ENCODE measurements at regions not wholly inside any gene's neighbourhood (a gene's known extent, or its start where the extent isn't known, plus 50 kb on each side); places are given as distances from the start of the nearest gene placed in this dataset.
"Not testable (repeated sequence)": the region's sequence is repeated elsewhere in the genome, so short reads cannot be mapped to it uniquely, and the experiment has no call there.

DNA sequence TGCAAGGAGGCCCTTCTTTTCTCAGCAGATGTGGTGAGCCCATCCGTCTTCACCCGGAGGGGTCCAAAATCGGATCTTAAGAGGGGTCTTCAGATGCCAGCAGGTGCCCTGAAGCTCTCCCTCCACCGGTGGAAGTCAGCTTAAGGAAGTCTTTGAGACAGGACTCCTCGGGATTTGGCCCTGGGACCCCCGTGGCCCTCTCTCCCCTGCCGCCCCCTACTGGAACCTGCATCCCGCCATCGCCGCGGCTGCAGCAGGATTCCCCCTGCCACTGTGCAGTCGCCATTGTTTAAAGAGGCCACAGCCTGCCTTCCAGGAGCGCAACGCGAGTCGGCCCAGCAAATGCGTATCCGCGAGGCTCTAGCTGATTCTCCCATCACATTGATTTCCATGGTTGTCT lies 292.5 kb upstream of the ZNF337 start:
- no peak for DNase-seq (ENCODE audit: low read depth, low spot score)

DNA sequence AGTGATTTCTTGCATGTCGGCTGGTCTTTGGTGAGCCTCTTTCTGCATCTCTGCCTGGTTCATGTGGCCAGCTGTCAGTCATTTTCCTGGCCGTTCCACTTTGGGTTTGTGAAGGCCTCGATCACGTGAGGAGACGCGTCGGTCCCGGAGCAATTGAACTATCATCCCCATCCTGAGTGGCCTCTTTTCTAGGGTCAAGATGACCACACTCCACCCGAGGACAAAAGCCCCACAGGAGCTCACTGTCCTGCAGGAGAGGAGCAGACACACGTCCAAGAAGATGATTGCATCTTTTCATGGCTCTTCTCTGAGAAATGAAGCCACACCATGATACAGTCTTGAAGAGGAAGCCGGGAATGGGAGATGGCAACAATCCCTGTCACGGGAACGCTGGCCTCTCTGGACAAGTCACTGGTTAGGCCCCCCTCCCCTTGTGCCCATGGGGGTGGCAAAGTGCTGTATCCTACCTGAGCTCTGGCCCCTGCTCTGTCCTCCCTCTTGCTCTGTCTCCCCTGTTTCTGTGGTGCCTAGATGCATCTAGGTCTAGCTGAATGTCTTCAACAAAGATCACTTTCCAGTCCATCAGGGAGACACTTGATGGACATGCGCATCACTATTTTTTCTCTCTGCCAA lies 291.4 kb upstream of the ZNF337 start:
- not testable (repeated sequence) for DNase-seq (ENCODE audit: low read depth, low spot score)

DNA sequence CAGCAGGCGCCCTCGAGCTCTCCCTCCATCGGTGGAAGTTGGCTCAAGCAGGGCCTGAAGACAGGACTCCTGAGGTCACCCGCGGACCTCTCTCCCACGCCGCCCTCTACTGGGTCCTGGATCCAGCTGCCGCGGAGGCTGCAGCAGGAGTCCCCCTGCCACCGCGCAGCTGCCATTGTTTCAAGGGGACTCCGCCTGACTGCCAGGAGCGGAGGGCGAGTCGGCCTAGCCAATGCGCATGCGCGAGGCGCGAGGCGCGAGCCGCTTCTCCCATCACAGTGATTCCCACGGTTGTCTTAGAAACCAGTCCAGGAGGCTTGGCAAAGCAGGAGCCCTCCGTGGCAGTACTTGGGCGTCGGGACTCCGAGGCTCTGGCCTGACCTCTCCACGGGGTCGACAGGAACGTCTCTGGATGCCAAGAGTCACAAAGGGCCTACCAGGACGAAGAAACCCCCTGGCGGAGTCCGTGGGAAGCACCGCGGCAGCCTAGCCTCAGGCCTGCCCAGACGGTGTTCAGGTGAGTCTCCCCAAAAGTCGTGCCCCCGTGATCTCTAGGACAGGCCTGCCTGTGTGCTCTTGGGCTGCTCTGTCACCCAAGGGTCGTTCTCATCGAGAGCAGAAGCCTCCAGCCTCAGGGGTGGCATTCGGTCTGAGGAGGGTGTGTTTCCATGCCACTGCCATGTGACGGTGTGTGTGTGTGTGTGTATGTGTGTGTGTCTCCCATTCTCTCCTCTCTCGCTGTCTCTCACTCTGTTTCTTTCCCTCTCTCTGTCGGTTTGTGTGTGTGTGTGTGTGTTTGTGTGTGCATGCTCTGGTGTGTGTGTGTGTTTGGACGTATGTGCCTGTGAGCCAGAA lies 290.6 kb upstream of the ZNF337 start:
- no peak for DNase-seq (ENCODE audit: low read depth, low spot score)

DNA sequence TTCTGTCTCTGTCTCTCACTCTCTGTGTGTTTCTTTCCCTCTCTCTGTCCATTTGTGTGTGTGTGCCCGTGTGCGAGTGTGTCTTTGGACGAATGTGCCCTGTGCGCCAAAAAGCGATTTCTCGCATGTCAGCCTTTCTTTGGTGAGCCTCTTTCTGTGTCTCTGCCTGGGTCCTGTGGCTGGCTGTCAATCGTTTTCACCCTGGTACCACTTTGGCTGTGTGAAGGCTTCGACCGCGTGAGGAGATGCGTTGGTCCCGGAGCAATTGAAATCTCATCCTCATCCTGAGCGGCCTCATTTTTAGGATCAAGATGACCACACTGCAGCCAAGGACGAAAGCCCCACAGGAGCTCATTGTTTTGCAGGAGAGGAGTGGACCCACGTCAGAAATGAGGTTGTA lies 288.9 kb upstream of the ZNF337 start:
- no peak for DNase-seq (ENCODE audit: low read depth, low spot score)

DNA sequence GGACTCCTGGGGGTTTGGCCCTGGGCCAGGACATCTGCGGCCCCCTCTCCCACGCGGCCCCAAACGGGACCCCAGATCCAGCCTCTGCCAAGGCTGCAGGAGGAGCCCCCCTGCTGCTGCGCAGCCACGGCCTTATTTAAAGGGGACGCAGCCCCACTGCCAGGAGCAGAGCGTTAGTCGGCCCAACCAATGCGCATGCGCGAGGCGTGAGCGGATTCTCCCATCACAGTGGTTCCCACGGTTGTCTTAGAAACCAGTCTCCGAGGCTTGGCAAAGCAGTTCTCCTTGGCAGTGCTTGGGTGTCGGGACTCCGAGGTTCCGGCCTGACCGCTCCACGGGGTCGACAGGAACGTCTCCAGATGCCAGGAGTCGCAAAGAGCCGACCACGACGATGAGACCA lies 288.3 kb upstream of the ZNF337 start:
- no peak for DNase-seq (ENCODE audit: low read depth, low spot score)

DNA sequence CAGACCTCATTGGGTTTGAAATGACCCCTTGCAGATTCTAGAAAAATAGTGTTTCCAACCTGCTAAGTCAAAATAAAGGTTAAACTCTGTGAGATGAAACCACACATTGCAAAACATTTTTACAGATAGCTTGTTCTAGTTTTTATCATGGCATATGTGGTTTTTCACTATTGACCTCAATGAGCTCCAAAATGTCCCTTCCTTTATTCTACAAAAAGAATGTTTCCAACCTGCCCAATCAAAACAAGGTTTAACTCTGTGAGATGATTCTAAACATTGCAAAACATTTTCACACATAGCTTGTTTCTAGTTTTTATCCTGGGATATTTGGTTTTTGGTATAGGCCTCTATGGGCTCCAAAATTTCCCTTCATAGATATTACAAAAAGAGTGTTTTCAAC lies 286.0 kb upstream of the ZNF337 start:
- not testable (repeated sequence) for DNase-seq (ENCODE audit: low read depth, low spot score)

DNA sequence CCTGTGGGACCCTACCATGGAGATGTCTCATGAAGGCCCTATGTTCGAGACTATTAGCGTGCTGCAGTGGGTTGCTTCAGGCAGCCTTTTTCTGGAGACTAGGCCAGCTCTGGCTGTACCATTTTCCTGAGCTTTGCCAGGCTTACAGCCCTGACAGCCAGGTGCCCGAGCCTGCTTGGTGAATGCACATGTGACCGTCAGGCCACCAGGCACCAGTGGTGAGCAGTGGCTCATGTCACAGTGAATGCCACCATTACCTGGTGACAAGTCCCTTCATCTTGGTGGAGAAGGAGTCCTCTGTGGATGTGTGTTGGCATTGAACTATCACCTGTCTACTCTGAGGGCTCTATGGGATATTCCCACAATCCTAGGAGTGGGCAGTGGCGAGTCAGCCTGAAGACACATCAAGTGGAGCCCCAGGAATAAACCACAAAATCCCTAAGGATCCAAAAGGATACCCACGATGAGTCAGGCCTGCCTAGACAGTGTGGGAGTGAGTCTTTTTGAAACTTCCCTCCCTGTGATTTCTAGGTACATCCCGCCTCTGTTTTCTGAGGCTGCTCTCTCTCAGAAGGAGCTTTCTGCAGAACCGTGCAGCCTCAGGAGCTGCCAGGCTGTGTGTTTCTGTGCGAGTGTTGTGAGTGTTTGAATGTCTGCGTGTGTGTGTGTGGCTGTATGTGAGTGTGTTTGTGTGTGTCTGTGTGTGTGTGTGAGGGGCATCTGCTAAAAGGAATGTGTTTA lies 282.0 kb upstream of the ZNF337 start:
- DNase-seq (ENCODE audit: low read depth, low spot score), result not testable (repeated sequence)

DNA sequence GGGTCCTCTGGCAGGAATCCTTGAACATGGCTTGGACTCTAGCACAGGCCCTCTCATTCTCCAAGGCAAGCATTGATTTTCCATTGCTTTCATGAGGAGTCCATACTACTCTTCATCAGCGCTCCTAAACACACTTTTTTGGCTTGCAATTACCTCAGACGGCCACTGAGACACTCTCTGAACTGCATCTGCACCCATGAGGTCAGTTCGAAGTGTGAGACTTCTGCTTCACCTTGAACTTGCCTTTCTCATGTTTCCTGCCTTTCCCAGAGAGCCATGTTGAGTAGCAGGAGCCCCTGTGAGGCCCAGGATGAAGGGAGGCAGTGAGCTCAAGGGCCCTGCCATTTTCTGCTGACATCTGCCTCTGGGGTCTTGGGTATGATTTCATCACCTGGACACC lies 279.2 kb upstream of the ZNF337 start:
- not testable (repeated sequence) for DNase-seq (ENCODE audit: low read depth, low spot score)

DNA sequence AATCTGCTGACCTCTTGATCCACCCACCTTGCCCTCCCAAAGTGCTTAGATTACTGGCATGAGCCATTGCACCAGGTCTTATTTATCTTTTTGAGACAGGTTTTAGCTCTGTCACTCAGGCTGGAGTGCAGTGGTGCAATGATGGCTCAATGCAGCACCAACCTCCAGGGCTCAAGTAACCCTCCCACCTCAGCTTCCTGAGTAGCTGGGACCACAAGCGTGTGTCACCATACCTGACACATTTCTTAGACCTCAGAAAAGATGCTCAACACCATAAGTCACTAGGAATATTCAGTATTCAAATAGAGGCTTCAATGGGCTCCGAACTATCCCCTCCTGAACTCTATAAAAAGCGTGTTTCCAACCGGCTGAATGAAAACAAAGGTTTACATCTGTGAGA lies 268.6 kb upstream of the ZNF337 start:
- DNase-seq (ENCODE audit: low read depth, low spot score), result not testable (repeated sequence)

DNA sequence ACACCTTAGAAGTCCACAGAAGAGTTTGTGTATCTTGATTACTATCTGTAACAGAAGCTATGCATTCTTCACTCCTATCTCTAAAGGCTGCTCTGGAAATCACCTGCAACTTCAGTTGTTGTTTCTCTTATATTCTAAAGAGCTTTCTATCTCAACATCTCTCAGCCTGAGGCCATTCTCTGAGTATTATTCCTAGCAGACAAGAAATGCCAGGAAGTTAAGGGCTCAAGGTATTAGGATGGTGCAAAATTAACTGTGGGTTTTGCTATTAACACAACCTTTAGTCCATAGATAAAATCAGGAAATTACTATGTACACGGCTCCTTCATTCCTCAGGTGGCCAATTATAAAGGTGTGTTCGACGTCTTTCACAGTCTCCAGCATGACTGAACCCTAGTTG lies 257.2 kb upstream of the ZNF337 start:
- DNase-seq (ENCODE audit: low read depth, low spot score), result not testable (repeated sequence)

DNA sequence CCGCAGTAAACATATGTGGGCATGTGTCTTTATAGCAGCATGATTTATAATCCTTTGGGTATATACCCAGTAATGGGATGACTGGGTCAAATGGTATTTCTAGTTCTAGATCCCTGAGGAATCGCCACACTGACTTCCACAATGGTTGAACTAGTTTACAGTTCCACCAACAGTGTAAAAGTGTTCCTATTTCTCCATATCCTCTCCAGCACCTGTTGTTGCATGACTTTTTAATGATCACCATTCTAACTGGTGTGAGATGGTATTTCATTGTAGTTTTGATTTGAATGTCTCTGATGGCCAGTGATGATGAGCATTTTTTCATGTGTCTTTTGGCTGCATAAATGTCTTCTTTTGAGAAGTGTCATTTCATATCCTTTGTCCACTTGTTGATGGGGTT lies 238.6 kb upstream of the ZNF337 start:
- not testable (repeated sequence) for DNase-seq (ENCODE audit: low read depth, low spot score)

DNA sequence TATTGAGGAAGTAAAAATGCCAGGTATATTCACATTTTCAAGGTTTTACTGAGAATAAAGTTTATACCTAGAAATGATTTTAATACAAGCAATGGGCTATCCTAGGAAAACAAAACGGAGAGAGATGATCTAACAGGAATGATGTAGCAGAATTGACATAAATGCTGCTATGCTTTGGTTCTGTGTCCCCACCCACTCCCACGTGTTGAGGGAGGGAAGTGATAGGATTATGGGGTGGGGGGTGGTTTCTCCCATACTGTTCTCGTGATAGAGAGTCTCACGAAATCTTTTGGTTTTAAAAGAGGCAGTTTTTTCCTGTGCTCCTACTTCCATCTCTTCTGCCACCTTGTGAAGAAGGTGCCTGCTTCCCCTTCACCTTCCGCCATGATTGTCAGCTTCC lies 236.2 kb upstream of the ZNF337 start:
- DNase-seq (ENCODE audit: low read depth, low spot score), result not testable (repeated sequence)

DNA sequence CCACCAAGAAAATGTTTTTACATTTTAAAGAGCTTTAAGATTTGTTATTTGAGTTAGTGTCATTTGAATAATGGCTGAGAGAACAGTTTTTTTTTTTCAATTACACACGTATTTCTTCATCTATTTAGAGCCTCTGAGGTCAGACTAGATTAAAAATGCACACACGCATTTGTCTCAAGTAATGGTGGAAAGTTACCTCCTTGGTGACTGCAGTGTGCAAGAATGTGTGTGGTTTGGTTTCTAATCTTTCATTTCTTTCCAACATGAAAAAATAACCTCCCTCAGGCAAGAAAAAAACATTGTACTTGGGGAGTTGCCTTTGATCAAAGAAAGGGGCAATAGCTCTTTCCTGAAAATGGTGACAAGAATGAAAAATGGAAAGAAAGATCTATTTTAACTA lies 235.5 kb upstream of the ZNF337 start:
- DNase-seq (ENCODE audit: low read depth, low spot score), result not testable (repeated sequence)

DNA sequence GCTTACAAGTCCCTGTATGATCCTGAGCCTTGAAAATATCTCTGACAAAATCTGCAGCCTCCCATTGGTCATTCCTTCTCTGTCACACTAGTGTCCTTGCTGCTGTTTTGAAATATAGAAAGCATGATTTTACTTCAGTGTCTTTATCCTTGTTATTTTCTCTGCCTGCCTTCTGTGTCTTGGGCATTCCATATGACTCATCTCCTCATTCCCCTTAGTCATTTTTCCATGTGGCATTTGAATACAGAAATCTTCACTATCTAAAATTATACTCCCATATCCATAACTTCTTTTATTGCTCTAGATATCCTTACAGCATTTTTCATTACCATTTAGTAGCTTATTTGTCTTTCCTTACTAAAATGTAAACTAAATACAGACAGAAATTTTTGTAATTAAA lies 205.7 kb upstream of the ZNF337 start:
- not testable (repeated sequence) for DNase-seq (ENCODE audit: low read depth, low spot score)

DNA sequence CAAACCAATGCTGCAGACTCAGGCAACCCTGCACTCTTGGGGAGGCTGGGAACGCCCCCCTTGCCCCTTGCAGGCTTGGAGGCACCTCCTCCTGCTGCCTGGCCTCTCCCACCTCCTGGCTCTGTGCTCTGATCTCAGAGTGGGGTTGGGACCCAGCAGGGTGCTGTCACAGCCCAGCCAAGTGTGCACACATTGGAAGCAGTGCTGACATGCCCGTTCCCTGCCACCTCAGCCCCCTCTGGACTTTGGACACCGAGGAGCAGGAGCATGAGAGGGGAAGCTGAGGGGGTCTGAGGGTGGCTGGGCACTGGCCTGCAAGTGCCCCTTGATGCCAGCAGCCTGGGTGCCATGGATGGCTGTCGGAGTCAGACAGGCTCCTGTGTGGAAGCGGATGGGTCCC lies 202.0 kb upstream of the ZNF337 start:
- not testable (repeated sequence) for DNase-seq (ENCODE audit: low read depth, low spot score)

DNA sequence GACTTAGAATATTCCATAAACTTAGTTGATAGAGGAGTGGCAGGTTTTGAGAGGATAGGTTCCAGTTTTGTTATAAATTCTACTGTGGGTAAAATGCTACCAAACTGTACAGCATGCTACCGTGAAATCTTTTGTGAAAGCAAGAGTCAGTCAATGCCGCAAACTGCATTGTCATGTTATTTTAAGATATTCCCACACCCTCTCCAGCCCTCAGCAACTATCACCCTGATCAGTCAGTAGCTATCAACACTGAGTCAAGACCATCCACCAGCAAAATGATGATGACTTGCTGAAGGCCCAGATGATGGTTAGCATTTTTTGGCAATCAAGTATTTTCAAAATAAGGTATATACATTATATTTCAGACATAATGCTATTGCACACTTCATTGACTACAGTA lies 182.4 kb upstream of the ZNF337 start:
- not testable (repeated sequence) for DNase-seq (ENCODE audit: low read depth, low spot score)

DNA sequence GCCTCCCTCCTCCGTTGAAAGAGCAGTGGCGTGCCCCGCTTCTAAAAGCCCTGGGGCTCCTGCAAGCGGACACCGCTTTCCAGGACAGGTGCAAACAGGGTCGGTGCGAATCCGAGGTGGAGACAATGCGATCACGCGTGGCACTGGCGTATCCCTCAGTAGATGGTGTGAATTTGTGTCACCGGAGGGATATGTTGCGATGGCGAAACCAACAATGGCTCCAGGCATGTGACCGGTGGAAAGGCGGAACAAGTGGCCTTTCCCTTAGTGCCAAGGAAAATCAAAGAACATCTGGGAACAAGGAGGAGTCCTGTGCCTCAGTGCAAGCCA lies 172.0 kb upstream of the ZNF337 start:
- DNase-seq (ENCODE audit: low read depth, low spot score), result not testable (repeated sequence)

DNA sequence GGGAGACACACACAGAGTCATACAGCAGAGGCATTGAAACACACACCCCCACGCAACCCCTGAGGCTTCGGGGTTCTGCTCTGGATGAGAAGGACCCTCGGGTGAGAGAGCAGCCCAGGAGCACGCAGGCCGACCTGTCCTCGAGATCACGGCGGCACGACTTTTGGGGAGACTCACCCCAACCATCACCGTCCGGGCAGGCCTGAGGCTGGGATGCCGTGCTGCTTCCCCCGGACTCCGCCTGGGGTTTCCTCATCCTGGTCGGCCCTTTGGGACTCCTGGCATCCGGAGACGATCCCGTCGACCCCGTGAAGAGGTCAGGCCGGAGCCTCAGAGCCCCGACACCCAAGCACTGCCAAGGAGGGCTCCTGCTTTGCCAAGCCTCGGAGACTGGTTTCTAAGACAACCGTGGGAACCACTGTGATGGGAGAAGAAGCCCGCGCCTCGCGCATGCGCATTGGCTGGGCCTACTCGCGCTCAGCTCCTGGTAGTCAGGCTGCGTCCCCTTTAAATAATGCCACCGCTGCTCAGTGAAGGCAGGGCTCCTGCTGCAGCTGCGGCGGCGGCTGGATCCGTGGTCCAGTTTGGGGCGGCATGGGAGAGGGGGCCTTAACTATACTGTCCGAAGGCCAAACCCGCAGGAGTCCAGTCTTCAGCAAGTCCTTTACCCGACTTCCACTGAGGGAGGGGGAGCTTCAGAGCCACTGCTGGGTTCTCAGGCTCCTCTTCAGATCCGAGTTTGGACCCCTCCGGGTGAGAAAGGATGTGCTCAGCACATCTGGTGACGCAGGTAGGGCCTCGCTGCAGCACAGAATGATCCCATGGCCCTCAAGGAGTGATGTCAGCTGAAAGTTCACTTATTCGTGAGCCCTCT lies 171.4 kb upstream of the ZNF337 start:
- DNase-seq (ENCODE audit: low read depth, low spot score), result no peak

DNA sequence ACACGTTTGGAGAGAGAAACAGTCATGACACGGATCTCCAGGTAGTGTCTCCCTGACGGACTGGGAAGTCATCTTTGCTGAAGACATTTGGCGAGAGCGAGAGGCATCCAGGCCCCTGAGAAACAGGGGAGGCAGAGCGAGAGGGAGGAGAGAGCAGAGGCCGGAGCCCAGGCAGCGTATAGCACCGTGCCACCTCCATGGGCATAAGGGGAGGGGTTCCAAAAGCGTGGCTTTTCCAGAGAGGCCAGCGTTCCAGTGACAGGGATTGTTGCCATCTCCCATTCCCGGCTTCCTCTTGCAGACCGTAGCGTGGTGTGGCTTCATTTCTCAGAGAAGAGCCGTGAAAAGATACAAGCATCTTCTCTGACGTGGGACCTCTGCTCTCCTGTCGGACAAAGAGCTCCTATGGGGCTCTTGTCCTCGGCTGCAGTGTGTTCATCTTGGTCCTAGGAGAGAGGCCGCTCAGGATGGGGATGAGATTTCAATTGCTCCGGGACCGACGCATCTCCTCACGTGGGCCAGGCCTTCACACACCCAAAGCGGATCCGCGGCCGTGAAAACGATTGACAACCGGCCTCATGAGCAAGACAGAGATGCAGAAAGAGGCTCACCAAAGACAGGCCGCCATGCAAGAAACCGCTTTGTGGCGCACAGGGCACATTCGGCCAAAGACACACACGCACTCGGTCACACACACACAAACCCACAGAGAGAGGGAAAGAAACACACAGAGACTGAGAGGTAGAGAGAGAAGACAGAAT lies 170.5 kb upstream of the ZNF337 start:
- not testable (repeated sequence) for DNase-seq (ENCODE audit: low read depth, low spot score)

DNA sequence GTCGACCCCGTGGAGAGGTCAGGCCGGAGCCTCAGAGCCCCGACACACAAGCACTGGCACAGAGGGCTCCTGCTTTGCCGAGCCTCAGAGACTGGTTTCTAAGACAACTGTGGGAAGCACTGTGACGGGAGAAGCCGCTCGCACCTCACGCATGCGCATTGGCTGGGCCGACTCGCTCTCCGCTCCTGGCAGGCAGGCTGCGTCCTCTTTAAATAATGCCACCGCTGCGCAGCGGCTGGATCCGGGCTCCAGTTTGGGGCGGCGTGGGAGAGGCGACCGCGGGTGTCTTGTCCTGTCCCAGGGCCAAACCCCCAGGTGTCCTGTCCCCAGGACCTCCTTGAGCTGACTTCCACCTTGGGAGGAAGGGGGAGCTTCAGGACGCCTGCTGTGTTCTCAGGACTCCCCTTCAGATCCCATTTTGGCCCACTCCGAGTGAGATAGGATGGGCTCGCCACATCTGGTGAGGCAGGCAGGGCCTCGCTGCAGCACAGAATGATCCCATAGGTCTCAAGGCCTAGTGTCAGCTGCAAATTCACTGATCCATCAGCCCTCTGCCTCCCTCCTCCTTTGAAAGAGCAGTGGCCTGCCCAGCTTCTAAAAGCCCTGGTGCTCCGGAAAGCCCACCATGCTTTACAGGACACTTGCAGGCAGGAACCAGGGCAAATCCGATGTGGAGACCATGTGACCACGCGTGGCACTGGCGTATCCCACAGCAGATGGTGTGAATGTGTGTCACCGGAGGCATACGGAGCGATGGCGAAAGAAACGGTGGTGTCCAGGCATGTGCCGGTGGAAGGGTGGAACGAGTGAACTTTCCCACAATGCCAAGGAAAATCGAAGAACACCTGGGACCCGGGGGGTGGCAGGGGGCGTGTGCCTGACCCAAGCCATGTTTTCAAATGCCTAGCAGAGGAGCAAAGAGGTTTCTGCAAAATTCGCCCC lies 169.3 kb upstream of the ZNF337 start:
- DNase-seq (ENCODE audit: low read depth, low spot score), result no peak

All from smooth muscle cell of the brain vasculature (primary cell).